Psoas muscle (tissue), 7 donors: ENCODE measurements at regions not wholly inside any gene's neighbourhood (a gene's known extent, or its start where the extent isn't known, plus 50 kb on each side); places are given as distances from the start of the nearest gene placed in this dataset.

Source experiments
- ATAC-seq, 4 donors: fragments of 200-7000 bp; cut with Tn5 transposase; one replicate each; pipeline ENCODE4 v1.9.1; 2020; ENCODE audit warnings: moderate library complexity in 3 of 4, mild to moderate bottlenecking in 2 of 4
- DNase-seq, 2 donors: peaks; one replicate each; pipeline ENCODE4 v3.0.0-alpha.2; 2020
- H3K27ac ChIP-seq: fragments of 200-600 bp; one replicate; pipeline ENCODE4 v1.8.0; 2022
- H3K27me3 ChIP-seq, 3 donors: fragments of 200-600 bp in 1 of 3; one replicate each; pipeline versions ENCODE4 v1.6.1 to v1.8.0; 2013 to 2022; ENCODE audit warnings: low read length in 2 of 3, mild to moderate bottlenecking in 2 of 3, moderate library complexity in 1 of 3; ENCODE audit not compliant: insufficient read depth in 3 of 3
- H3K36me3 ChIP-seq, 2 donors: fragments of 200-600 bp in 1 of 2; one replicate each; pipeline versions ENCODE4 v1.6.1 to v1.8.0; 2013 to 2022; ENCODE audit warnings: low read depth in 1 of 2, mild to moderate bottlenecking in 1 of 2, moderate library complexity in 1 of 2; ENCODE audit not compliant: insufficient read depth in 1 of 2
- H3K4me1 ChIP-seq: fragments of 200-600 bp; one replicate; pipeline ENCODE4 v1.8.0; 2022
- H3K4me3 ChIP-seq: fragments of 200-600 bp; one replicate; pipeline ENCODE4 v1.8.0; 2022; ENCODE audit warnings: mild to moderate bottlenecking
- H3K9me3 ChIP-seq: fragments of 200-600 bp; one replicate; pipeline ENCODE4 v1.8.0; 2022
- WGBS, 3 donors: extraction: QIAGEN DNeasy Blood & Tissue Kit; methylation state at CpG; one replicate each; pipeline versions ENCODE4 v1.1.6 to v1.1.7; 2013; 5-methylcytosine and 5-hydroxymethylcytosine counted together
- intact Hi-C, 2 donors: fragments of 100-400 bp; cut with DNase I; formaldehyde crosslinking; loops; one replicate each; pipeline versions ENCODE4 v1.11.0 to v1.14.2; 2022
- TF ChIP-seq, protein P1 (sequence below): fragments of 200-600 bp; IDR thresholded peaks from one replicate; pipeline ENCODE4 v1.8.0; 2022; ENCODE audit warnings: antibody characterized with exemption
- donor health status: healthy with polysubstance abuse.
- donor health status: DM: no; HTN: no; CAD: no; lungs with moderate emphysema.
- donor health status: Bipolar disorder and iron deficiency.
- donor health status: healthy.
- donor health status: DM: yes; HTN: yes; CAD: no.
- donor health status: DM: no; HTN: no; CAD: no.
- donor health status: DM: yes; HTN: yes; CAD: no.

DNA sequence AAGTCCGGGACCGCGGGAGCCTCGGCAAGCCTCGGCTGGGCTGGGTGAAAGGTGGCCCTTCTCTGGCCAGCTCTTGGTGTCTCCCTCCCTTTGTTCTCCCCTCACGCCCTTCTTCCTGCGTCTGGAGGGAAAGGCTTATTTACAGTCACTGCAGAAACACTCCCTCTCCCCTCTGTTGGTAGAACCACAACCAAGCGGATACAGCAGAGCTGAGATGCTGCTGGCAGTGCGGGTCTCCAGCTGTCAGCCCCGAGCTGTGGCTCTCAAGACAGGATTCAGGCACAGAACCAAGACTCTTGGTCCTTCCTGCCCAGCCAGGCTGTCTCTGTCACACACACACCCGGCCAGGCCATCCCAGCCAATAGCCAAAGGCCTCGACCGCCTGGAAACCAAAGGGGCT, 133.3 kb downstream of the ENGASE start:
- ATAC-seq (no peak), DNase-seq (no peak)
- TF ChIP-seq, protein P1, sequence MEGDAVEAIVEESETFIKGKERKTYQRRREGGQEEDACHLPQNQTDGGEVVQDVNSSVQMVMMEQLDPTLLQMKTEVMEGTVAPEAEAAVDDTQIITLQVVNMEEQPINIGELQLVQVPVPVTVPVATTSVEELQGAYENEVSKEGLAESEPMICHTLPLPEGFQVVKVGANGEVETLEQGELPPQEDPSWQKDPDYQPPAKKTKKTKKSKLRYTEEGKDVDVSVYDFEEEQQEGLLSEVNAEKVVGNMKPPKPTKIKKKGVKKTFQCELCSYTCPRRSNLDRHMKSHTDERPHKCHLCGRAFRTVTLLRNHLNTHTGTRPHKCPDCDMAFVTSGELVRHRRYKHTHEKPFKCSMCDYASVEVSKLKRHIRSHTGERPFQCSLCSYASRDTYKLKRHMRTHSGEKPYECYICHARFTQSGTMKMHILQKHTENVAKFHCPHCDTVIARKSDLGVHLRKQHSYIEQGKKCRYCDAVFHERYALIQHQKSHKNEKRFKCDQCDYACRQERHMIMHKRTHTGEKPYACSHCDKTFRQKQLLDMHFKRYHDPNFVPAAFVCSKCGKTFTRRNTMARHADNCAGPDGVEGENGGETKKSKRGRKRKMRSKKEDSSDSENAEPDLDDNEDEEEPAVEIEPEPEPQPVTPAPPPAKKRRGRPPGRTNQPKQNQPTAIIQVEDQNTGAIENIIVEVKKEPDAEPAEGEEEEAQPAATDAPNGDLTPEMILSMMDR = no peak
- peaks cover 0 to 68% (median 17%) of the 10 kb centered on the region in 3 donors for H3K27me3 ChIP-seq
- H3K36me3 ChIP-seq = no peaks in the 10 kb centered on the region
- intact Hi-C loops = no loop called here
- WGBS, 3 donors = 24 to 33% (median 32%) methylated on average over 13 of the region's 13 CpGs
- H3K4me3 ChIP-seq = no peak overlapping the region
- no peaks in the 10 kb centered on the region for H3K4me1 ChIP-seq
- H3K27ac ChIP-seq = no peak overlapping the region
- H3K9me3 ChIP-seq = no peaks in the 10 kb centered on the region

DNA sequence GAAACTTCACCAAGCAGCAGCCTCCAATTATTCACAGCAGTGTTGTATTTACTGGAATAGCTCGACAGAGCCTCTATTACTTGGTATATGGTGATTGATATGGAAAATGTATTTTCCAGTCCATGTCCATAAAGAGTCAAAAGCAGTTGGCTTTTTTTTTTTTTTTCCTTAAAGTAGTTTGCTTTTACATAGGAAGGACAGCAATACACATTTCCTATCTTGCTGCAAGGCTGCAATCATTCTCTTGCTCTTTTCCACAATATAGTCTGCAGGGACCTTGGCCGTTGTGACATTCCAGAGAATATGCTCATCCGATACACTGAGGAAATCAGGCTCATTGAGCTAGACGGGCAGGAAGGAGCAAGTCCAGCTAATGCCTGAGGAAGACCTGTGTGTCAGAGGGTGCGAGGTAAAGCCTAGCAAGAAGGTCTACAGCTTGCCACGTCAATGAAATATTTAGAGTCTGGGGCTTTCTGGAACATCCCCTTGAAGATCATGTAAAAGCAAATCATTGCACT, 131.1 kb downstream of the ENGASE start:
- Histone ChIP-seq H3K36me3 (no peaks in the 10 kb centered on the region), H3K27ac (no peak overlapping the region), H3K4me1 (no peaks in the 10 kb centered on the region), H3K27me3 (peaks cover 0 to 64% (median 16%) of the 10 kb centered on the region in 3 donors), H3K4me3 (no peak overlapping the region), H3K9me3 (no peaks in the 10 kb centered on the region)
- 35 to 52% (median 50%) methylated on average over 6 of the region's 6 CpGs for WGBS, 3 donors
- DNase-seq (no peak), ATAC-seq (no peak)
- TF ChIP-seq, protein P1 = no peak
- intact Hi-C loops = no loop called here

DNA sequence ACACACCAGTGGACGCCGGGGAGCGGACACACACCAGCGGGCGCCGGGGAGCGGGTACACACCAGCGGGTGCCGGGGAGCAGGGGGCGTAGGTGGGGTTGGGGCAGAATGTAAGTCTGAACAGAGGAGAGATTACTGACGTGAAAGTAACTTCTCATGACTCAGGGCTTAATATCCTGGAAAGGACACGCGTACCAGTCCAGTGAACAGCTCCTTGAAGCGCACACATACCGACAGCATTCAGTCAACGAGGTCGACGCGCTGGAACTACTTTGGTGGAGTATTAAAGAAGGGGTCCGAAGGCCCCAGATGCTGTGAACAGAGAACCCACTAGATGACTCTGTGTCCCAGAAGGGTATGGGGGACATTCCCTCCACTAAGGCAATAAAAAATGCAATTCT, 129.6 kb downstream of the ENGASE start:
- Histone ChIP-seq H3K9me3 (no peaks in the 10 kb centered on the region), H3K27ac (no peak overlapping the region), H3K36me3 (no peaks in the 10 kb centered on the region), H3K27me3 (peaks cover 0 to 62% (median 20%) of the 10 kb centered on the region in 3 donors), H3K4me1 (no peaks in the 10 kb centered on the region), H3K4me3 (no peak overlapping the region)
- WGBS, 3 donors = 89 to 95% (median 92%) methylated on average over 20 of the region's 20 CpGs
- TF ChIP-seq, protein P1 = no peak
- intact Hi-C loops = no loop called here
- ATAC-seq (no peak), DNase-seq (no peak)

DNA sequence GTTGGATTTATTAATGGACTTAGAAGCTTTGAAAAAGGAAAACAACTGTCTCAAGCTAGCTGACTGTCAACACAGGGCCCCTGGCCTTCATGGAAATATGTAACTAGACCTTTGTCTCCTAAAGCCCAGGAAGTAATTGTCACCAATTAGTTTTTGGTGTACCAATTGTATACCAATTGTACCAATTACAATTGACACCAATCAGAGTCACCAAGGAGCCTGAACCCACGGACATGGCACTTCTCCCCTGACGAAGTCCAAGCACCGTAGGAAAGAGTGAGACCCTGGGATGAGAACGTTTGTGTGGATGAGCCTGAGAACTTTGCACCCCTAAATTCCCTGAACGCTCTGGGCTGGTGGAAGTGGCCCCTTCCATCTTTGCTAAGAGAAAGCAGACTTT, 129.0 kb downstream of the ENGASE start:
- no peak for ATAC-seq
- no peak for DNase-seq
- 73 to 82% (median 77%) methylated on average over 5 of the region's 5 CpGs for WGBS, 3 donors
- intact Hi-C loops = no loop called here
- Histone ChIP-seq H3K27me3 (peaks cover 0 to 63% (median 20%) of the 10 kb centered on the region in 3 donors), H3K9me3 (no peaks in the 10 kb centered on the region), H3K27ac (no peak overlapping the region), H3K4me1 (no peaks in the 10 kb centered on the region), H3K36me3 (no peaks in the 10 kb centered on the region), H3K4me3 (no peak overlapping the region)
- TF ChIP-seq, protein P1 = no peak

DNA sequence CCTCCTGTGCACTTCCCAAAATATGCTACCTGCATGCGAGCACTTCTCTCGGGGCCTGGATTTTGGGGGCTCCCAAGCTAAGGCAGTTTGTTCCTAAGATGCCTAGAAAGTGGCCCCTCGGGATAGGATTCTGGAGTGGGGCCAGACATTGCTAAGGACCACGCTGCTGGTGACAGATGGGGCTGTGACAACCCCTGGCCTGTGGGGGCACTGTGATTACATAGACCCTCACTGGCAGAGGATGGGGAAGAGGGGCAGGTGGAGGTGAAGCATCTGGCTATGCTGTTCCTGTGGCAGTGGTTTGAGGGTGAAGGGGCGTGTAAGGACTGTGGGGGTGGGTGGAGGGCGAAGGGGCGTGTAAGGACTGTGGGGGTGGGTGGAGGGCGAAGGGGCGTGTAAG, 128.4 kb downstream of the ENGASE start:
- ATAC-seq (no peak), DNase-seq (no peak)
- H3K36me3 ChIP-seq = no peaks in the 10 kb centered on the region
- H3K4me3 ChIP-seq = no peak overlapping the region
- intact Hi-C loops = no loop called here
- H3K9me3 ChIP-seq = no peaks in the 10 kb centered on the region
- H3K27me3 ChIP-seq = peaks cover 0 to 63% (median 23%) of the 10 kb centered on the region in 3 donors
- 46 to 63% (median 55%) methylated on average over 5 to 7 of the region's 9 CpGs for WGBS, 3 donors
- TF ChIP-seq, protein P1 = no peak
- no peak overlapping the region for H3K27ac ChIP-seq
- H3K4me1 ChIP-seq = no peaks in the 10 kb centered on the region
